ENCODE measurements at regions not wholly inside any gene's neighbourhood (a gene's known extent, or its start where the extent isn't known, plus 50 kb on each side); places are given as distances from the start of the nearest gene placed in this dataset.
"Not testable (repeated sequence)": the region's sequence is repeated elsewhere in the genome, so short reads cannot be mapped to it uniquely, and the experiment has no call there.

DNA sequence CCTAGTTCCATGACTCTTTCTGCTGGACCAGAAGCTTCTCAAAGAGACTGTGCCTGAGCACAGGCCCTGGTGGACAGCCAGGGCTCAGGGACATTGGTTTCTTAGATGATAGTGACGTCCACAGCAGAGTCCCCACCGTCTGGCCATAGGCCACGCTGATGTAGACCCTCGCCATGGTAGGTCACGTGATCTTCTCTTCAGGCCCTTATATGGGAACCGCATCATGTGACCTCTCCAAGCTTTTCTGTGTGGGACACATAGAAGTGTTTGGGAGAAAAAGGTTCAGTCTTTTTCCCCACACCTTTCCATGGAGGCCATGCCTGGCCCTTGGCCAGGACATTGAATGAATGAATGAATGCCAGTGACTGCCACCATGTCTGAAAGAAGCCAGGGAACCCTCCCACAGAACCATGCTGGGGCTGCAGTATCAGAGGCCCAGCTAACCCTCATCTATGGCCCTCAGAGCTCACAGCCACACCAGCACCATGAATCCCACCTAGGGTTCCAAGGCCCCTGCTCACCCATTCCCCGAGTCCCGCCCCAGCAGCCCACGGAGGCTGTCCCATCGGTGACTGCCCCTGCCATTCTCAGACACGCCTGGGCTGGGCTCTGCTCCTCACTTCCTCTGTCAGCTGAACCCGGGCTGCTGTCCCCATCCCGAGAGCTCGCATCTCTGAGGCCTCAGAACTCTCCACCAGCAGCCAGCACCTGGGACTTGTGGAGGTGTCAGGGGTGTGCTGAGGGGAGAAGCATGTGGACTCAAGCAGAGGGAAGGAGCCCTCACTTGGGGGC is 292.1 kb downstream of the ADGRD1 start:
- H3K9me3 Mint-ChIP-seq, result no peaks in the 10 kb centered on the region
- H3K27ac Mint-ChIP-seq, result no peak overlapping the region
- no peak overlapping the region for H3K4me3 Mint-ChIP-seq
- peaks cover 8% of the 10 kb centered on the region for H3K27me3 Mint-ChIP-seq
- DNase-seq (ENCODE audit: low spot score in 2 of 2) (no peak), ATAC-seq (ENCODE audit: low read depth) (no peak)
- no peaks in the 10 kb centered on the region for H3K36me3 Mint-ChIP-seq
- no peaks in the 10 kb centered on the region for H3K4me1 Mint-ChIP-seq

DNA sequence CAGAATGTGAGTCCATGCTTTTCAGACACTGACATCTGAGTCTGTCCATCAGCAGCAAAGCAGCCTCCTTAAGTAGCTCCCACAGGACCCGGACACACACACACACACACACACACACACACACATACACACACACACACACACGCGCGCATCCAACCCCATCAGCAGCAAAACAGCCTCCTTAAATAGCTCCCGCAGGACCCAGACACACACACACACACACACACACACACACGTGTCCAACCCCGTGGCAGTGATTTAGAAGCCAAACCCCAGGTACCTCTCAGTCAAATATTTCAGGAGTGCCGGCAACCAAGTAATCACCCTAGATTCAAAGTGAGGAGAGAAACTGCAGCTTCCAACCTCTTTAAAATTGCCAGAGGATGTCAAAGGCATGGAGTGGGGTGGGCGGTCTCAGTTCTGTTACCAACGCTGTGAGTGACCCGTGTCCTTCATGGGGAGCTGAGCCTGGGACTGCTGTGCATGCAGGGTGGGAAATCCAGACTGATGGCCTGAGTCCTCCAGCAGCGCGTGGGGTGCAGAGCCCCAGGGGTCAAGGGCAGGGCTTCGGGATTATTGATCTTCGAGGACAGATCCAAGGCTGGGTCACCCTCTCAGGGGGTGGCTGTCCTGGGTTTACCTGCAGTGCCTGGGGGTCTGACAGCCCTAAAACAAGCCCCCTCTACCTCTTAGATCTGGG is 293.5 kb downstream of the ADGRD1 start:
- not testable (repeated sequence) for ATAC-seq (ENCODE audit: low read depth); H3K36me3 Mint-ChIP-seq; H3K4me3 Mint-ChIP-seq; H3K27ac Mint-ChIP-seq; DNase-seq (ENCODE audit: low spot score in 2 of 2); H3K9me3 Mint-ChIP-seq; H3K27me3 Mint-ChIP-seq; H3K4me1 Mint-ChIP-seq

DNA sequence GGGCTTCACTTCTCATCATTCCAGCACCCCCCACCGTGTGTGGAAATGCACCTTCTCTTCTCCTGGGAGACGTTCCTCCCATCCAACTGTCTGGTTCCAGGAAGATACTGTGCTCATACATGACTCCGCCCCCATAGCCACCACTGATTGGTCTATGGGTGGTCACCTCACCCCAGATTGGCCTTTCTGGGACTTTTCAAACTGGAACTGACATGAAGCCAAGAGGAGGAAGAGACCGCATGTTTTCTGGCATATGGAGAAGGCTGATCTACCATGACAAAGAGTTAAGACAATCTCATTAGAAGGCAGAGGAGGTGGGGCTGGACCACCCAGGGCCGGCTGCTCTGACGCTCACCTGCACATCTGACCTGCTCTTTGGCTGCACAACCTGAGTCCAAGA is 294.2 kb downstream of the ADGRD1 start:
- not testable (repeated sequence) for H3K4me3 Mint-ChIP-seq, H3K36me3 Mint-ChIP-seq

DNA sequence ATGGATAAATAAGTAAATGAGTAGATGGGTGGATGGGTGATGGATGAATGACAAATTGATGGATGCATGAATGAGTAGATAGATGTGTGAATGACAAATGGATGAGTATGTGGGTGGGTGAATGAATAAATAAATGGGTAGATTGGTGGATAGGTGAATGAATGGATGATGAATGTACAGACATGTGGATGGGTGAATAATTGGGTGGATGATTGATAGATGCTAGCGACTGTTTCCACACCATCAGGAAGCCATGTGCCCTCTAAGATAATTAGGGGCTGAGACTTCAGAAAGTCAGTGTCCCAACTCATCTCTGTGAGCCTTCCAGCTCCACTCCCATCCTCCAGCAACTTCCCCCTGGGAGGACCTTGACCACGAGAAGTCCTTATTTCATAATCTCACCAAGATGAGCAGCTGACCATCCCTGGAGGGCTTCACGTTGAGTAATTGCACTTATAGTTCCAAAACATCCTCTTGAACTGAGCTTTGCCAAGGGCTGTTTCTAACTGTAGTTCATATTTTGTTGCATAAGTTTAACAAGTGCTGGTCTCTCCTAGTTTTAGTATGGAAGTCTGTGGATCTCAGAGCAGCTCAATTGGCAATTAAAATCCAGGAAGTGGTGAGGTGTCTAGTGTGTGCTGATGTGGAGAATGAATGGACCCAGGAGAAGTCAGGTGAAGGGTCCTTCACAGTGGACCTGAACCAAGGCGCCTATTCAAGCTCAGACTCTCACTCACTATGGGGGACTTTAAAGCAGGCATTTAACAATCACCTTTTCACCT is 295.7 kb downstream of the ADGRD1 start:
- H3K27me3 Mint-ChIP-seq, result peaks cover 10% of the 10 kb centered on the region
- no peak overlapping the region for H3K27ac Mint-ChIP-seq

More for the DNA sequence above, 294.2 kb downstream of the ADGRD1 start:
- H3K27me3 Mint-ChIP-seq; H3K9me3 Mint-ChIP-seq; ATAC-seq (ENCODE audit: low read depth); H3K4me1 Mint-ChIP-seq; DNase-seq (ENCODE audit: low spot score in 2 of 2); H3K27ac Mint-ChIP-seq: not testable (repeated sequence)

DNA sequence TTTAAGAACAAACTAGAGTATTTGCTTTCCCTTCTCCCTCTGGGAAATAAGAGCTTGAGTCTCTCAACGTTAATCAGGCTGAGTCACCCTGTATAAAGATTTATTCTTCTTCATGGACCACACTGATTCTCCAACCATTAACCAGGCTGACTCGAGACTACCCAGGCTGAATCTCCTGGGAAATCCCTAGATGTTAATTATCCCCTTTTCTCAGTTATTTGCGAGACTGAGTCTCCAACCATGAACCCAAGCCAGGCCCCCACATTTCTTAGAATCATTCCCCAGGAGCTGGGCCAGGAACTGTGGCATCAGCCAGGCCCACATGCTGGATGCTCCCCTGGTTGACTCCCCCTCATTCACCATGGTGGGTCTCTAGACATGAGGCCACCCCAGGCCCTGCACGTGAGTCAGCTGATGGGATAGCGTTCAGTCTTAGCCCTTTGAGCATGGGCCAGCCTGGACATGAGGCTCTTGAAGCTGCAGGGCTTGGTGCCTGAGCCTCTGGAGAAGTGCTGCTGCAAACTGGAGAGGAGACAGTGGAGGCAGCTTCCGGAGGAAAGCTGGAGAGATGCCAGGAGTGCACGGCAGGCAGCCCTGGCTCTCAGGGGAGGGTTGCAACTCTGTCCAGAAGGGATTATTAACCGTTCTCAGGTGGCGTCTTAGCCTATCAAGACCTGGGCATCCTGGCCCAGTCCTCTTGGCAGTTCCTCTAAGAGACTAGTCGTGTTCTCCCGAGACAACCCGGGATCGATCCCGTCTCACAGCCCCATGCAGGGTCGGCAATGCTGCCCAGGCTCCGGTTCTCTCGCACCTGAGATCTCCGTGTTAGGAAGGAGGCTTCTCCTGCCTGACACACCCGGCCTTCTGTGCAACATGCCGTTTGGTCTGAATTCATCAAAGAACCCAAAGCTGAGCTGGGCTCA is 296.6 kb downstream of the ADGRD1 start:
- no peak overlapping the region for H3K27ac Mint-ChIP-seq
- H3K4me1 Mint-ChIP-seq, result no peaks in the 10 kb centered on the region
- no peaks in the 10 kb centered on the region for H3K36me3 Mint-ChIP-seq
- no peaks in the 10 kb centered on the region for H3K9me3 Mint-ChIP-seq
- H3K27me3 Mint-ChIP-seq, result peaks cover 10% of the 10 kb centered on the region
- no peak for DNase-seq (ENCODE audit: low spot score in 2 of 2)
- H3K4me3 Mint-ChIP-seq, result no peak overlapping the region
- no peak for ATAC-seq (ENCODE audit: low read depth)

More for the DNA sequence above, 295.7 kb downstream of the ADGRD1 start:
- DNase-seq (ENCODE audit: low spot score in 2 of 2), result no peak
- no peaks in the 10 kb centered on the region for H3K9me3 Mint-ChIP-seq
- H3K4me3 Mint-ChIP-seq, result no peak overlapping the region
- no peak for ATAC-seq (ENCODE audit: low read depth)
- no peaks in the 10 kb centered on the region for H3K4me1 Mint-ChIP-seq
- H3K36me3 Mint-ChIP-seq, result no peaks in the 10 kb centered on the region

DNA sequence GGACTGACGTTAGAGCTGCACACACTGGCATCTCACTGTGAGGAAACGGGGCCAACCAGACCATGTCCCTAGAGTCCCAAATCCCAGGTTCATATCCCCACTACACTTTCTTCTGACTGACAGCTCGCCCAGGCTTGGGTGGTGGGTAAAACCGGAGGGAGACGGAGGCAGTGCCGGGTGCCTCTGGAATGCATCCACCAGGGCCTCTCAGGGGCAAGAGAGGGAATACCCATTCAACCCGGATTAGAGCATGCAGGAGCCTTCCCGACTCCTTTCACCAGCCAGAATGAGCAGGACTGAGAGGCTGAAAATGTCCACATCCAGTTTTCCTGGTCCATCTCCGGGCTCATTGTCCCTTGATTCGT is 297.2 kb downstream of the ADGRD1 start:
- ATAC-seq (ENCODE audit: low read depth) (no peak), DNase-seq (ENCODE audit: low spot score in 2 of 2) (no peak)
- Mint-ChIP-seq H3K27ac (no peak overlapping the region), H3K36me3 (no peaks in the 10 kb centered on the region), H3K4me3 (no peak overlapping the region), H3K27me3 (peaks cover 10% of the 10 kb centered on the region), H3K9me3 (no peaks in the 10 kb centered on the region), H3K4me1 (no peaks in the 10 kb centered on the region)

DNA sequence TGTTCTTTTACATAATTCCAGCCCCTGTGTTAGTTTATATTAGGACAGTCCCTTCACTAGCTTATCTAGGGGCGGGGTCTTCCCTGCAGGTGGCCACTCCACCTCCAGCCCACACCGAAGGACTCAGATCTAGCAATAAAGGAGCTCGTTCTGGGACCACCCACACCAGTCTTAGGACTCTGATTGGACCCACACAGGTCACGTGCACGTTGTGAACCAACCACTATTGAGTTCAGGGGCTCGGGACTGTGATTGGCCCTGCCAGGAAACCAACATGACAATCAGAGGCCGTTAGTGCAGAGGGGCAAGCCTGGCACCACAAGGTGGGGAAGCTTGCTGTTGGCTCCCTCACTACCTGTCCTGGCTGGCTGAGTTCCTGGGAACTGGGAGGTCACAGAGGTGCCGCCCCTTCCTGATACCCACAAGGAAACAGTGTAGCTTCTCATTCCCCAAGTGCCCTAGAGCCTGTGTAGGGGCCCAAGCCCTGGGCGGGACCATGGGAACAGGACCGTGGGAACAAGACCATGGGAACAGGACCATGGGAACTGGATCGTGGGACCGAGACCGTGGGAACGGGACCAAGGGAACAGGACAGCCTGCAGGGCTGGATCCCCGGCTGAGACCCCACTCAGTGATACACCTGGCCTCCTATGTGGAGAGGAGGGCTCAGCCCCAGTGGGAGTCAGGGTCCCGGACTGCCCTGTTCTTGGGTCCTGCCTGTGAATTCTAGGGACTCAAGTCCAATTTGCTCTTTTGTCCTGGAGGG is 297.8 kb downstream of the ADGRD1 start:
- H3K4me3 Mint-ChIP-seq, result no peak overlapping the region
- no peak overlapping the region for H3K27ac Mint-ChIP-seq
- no peaks in the 10 kb centered on the region for H3K9me3 Mint-ChIP-seq
- H3K36me3 Mint-ChIP-seq, result no peaks in the 10 kb centered on the region
- H3K27me3 Mint-ChIP-seq, result peaks cover 10% of the 10 kb centered on the region
- ATAC-seq (ENCODE audit: low read depth), result no peak
- no peaks in the 10 kb centered on the region for H3K4me1 Mint-ChIP-seq
- DNase-seq (ENCODE audit: low spot score in 2 of 2), result no peak

DNA sequence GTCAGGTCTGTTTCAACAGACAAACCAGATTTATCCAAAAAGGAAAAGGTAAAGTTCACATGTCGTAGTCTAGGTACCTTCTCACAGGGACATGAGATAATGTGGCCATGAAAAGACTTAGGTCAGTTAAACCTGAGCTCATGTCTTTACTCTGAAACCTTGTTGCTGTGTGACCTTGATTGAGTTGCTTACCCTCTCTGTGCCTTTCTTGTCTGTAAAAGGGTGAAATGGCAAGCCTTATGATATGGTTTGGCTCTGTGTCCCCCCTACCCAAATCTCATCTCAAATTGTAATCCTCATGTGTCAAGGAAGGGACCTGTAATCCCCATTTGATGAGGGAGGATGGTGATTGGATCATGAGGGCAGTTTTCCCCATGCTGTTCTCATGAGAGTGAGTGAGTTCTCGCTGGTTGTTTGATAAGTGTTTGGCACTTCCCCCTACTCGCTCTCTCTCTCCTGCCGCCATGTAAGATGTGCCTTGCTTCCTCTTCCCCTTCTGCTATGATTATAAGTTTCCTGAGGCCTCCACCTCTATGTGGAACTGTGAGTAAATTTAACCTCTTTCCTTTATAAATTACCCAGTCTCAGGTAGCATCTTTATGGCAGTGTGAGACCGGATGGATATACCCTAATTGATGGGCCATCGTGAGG is 299.8 kb downstream of the ADGRD1 start:
- no peak overlapping the region for H3K4me3 Mint-ChIP-seq
- no peaks in the 10 kb centered on the region for H3K36me3 Mint-ChIP-seq
- no peaks in the 10 kb centered on the region for H3K4me1 Mint-ChIP-seq
- H3K27me3 Mint-ChIP-seq, result peaks cover 7% of the 10 kb centered on the region
- no peak for DNase-seq (ENCODE audit: low spot score in 2 of 2)
- no peak for ATAC-seq (ENCODE audit: low read depth)
- H3K9me3 Mint-ChIP-seq, result no peaks in the 10 kb centered on the region
- H3K27ac Mint-ChIP-seq, result no peak overlapping the region

DNA sequence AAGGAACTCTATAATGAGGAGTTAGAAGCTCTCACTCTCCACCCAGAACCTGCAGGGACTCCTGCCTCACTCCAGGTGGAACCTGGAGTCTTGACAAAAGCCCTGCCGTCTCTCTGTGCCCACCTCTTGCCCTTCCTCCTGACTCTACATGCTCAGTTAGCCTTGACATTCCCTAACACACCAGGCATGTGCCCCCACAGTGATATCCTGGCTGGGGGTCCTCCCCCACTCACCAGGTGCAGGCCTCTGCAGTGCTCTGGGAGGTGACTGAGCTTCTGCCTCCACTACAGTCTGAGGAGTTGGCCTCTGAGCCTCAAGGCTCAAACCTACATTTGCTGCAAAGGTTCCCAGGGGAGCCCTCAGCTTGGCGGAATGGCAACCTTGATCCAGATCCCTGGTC is 300.7 kb downstream of the ADGRD1 start:
- H3K36me3 Mint-ChIP-seq, result no peaks in the 10 kb centered on the region
- no peak overlapping the region for H3K4me3 Mint-ChIP-seq
- ATAC-seq (ENCODE audit: low read depth) (no peak), DNase-seq (ENCODE audit: low spot score in 2 of 2) (no peak)
- no peaks in the 10 kb centered on the region for H3K4me1 Mint-ChIP-seq
- no peak overlapping the region for H3K27ac Mint-ChIP-seq
- peaks cover 5% of the 10 kb centered on the region for H3K9me3 Mint-ChIP-seq
- peaks cover 11% of the 10 kb centered on the region for H3K27me3 Mint-ChIP-seq

DNA sequence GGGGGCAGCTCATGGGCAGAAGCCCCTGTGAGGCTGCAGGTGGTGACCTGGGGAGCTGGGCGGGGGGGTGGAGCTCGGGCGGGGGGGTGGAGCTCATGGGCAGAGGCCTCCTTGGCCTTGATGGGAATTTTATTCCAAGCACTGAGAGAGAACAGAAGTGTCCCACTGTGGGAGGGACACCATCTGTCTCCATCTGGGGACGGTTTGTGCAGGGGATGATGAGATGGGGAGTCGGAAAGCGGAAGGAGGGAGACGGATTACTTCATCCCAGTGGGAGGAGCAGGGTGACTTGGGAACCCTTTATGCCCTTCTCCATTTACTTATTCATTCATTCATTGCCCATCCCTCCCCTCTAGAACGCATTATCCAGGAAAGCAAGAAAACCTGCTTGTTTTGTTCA is 304.7 kb downstream of the ADGRD1 start:
- DNase-seq (ENCODE audit: low spot score in 2 of 2), result no peak
- Mint-ChIP-seq H3K4me3 (no peak overlapping the region), H3K4me1 (no peaks in the 10 kb centered on the region), H3K36me3 (no peaks in the 10 kb centered on the region), H3K27me3 (peaks cover 16% of the 10 kb centered on the region), H3K9me3 (peaks cover 5% of the 10 kb centered on the region), H3K27ac (no peak overlapping the region)
- no peak for ATAC-seq (ENCODE audit: low read depth)

DNA sequence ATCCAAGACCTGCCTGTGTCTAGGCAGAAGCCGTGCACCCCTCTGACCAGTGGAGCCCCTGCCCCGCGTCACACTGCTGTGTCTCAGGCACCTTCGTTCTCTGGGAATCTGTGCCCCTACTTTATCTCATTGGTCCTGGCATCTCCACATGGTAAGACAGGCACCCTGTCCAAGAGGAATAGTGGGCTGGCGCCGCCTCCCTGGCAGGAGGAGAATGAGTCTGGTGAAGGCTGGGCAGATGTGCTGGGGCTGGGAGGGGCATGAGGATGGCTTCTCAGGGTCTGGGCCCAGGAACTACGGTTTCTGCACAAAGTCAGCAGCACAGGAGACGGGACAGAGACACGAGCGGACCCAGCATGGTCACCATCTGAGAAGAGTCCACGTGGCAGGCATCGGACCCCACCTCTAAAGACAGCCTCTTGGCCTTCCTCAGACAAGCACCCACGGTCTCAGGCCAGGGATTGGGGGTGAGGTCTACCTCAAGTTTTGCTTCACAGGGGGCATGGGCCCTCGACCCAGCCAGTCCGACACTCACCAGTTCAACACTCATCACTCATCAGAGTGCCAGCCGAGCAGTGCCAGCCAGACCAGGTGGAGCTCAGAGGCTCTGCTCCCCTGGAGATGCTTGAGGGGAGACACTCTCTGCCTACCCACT is 306.7 kb downstream of the ADGRD1 start:
- ATAC-seq (ENCODE audit: low read depth), result no peak
- H3K9me3 Mint-ChIP-seq, result peaks cover 5% of the 10 kb centered on the region
- H3K36me3 Mint-ChIP-seq, result no peaks in the 10 kb centered on the region
- no peak overlapping the region for H3K4me3 Mint-ChIP-seq
- no peak for DNase-seq (ENCODE audit: low spot score in 2 of 2)
- peaks cover 15% of the 10 kb centered on the region for H3K27me3 Mint-ChIP-seq
- no peak overlapping the region for H3K27ac Mint-ChIP-seq
- no peaks in the 10 kb centered on the region for H3K4me1 Mint-ChIP-seq

DNA sequence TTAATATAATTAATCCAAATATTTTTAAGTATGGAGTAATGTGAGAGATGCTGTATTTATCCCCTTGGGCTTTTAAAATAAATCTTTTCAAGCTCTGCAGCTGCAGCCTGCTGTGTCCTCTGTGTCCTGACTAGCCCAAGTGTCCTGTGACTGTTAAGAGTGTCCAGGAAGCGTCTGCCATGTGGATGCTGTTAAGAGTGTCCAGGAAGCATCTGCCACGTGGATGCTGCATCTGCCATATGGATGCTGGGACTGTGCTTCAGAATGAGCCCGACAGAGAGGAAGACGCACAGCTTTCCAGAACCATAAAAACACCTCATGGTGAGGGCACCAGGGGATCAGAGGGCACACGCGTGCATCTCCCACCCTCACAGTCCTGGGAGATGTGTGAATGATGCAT is 307.2 kb downstream of the ADGRD1 start:
- Mint-ChIP-seq H3K27ac (no peak overlapping the region), H3K9me3 (peaks cover 5% of the 10 kb centered on the region), H3K27me3 (peaks cover 15% of the 10 kb centered on the region), H3K4me1 (no peaks in the 10 kb centered on the region), H3K4me3 (no peak overlapping the region), H3K36me3 (no peaks in the 10 kb centered on the region)
- no peak for ATAC-seq (ENCODE audit: low read depth)
- no peak for DNase-seq (ENCODE audit: low spot score in 2 of 2)
